NCI-H2029 (cell line): ENCODE measurements at regions not wholly inside any gene's neighbourhood (a gene's known extent, or its start where the extent isn't known, plus 50 kb on each side); places are given as distances from the start of the nearest gene placed in this dataset.
"Not testable (repeated sequence)": the region's sequence is repeated elsewhere in the genome, so short reads cannot be mapped to it uniquely, and the experiment has no call there.

Experiments
- DNase-seq: peaks from one replicate; lab custom pipeline; 2025; lab: John Stamatoyannopoulos, UW

- DNase-seq = no peak
Observed at GRCh38 chr9:103068753-103069152, 73.6 kb downstream of the CYLC2 start.

- DNase-seq = no peak
Observed at GRCh38 chr9:103078581-103078980, 83.4 kb downstream of the CYLC2 start.

- no peak for DNase-seq
Observed at GRCh38 chr9:103082494-103082893, 87.4 kb downstream of the CYLC2 start.

- DNase-seq = no peak
Observed at GRCh38 chr9:103089357-103089756, 94.2 kb downstream of the CYLC2 start.

GRCh38 chr9:103104101-103104500, 109.0 kb downstream of the CYLC2 start:
- DNase-seq = no peak

GRCh38 chr9:103116246-103116645, 121.1 kb downstream of the CYLC2 start:
- no peak for DNase-seq

- DNase-seq = no peak
Observed at GRCh38 chr9:103126494-103126893, 131.4 kb downstream of the CYLC2 start.

- no peak for DNase-seq
Observed at GRCh38 chr9:103139891-103140290, 144.8 kb downstream of the CYLC2 start.

- no peak for DNase-seq
Observed at GRCh38 chr9:103152473-103152872, 157.3 kb downstream of the CYLC2 start.

- no peak for DNase-seq
Observed at GRCh38 chr9:103167530-103167929, 172.4 kb downstream of the CYLC2 start.

- no peak for DNase-seq
Observed at GRCh38 chr9:103168254-103168653, 173.1 kb downstream of the CYLC2 start.

- DNase-seq = no peak
Observed at GRCh38 chr9:103169798-103170197, 174.7 kb downstream of the CYLC2 start.

- DNase-seq = peak; percentile 88
Observed at GRCh38 chr9:103183701-103184171, 188.6 kb downstream of the CYLC2 start.

GRCh38 chr9:103186959-103187358, 191.8 kb downstream of the CYLC2 start:
- DNase-seq = no peak

GRCh38 chr9:103188781-103189350, 193.7 kb downstream of the CYLC2 start:
- no peak for DNase-seq

GRCh38 chr9:103193992-103194391, 198.9 kb downstream of the CYLC2 start:
- no peak for DNase-seq

GRCh38 chr9:103203172-103203571, 208.0 kb downstream of the CYLC2 start:
- DNase-seq = no peak

GRCh38 chr9:103205881-103206585, 210.9 kb downstream of the CYLC2 start:
- not testable (repeated sequence) for DNase-seq

- no peak for DNase-seq
Observed at GRCh38 chr9:103210607-103211006, 215.5 kb downstream of the CYLC2 start.

- DNase-seq = no peak
Observed at GRCh38 chr9:103215197-103215596, 220.1 kb downstream of the CYLC2 start.

GRCh38 chr9:103225702-103226646, 230.8 kb downstream of the CYLC2 start:
- DNase-seq = no peak

- DNase-seq = no peak
Observed at GRCh38 chr9:103226647-103227013, 231.5 kb downstream of the CYLC2 start.
